ENCODE measurements at regions not wholly inside any gene's neighbourhood (a gene's known extent, or its start where the extent isn't known, plus 50 kb on each side); places are given as distances from the start of the nearest gene placed in this dataset.

- no peak for TF ChIP-seq POLR2AphosphoS5 (IDR thresholded peaks at IDR 0.05; ENCODE audit: borderline replicate concordance, low read depth, low read length)
- no peak for TF ChIP-seq EZH2 (IDR thresholded peaks at IDR 0.05)
These were observed 98.0 kb downstream of the ARL4A start for GRCh38 chr7:12785473-12785872.
